OCI-LY3 (cell line): ENCODE measurements at regions not wholly inside any gene's neighbourhood (a gene's known extent, or its start where the extent isn't known, plus 50 kb on each side); places are given as distances from the start of the nearest gene placed in this dataset.

Experiments used
- H2AFZ ChIP-seq: fragments of 200-600, 300-600 bp; shearing (Covaris generic); 2 replicates; pipeline ENCODE4 v1.6.0; 2014; ENCODE audit warnings: antibody characterized with exemption, low read depth, low read length
- H3K27ac ChIP-seq: fragments of 200-600, 300-600 bp; sonication (generic); 2 replicates; pipeline ENCODE4 v1.5.1; 2014; ENCODE audit warnings: mild to moderate bottlenecking, low read length, moderate library complexity, mixed read lengths
- H3K27me3 ChIP-seq: fragments of 200-600, 300-600 bp; sonication (generic); 2 replicates; pipeline ENCODE4 v1.6.1; 2014; ENCODE audit warnings: low read depth, low read length, mixed read lengths
- H3K36me3 ChIP-seq: fragments of 200-600, 300-600 bp; sonication (generic); replicated peaks from 2 replicates; pipeline ENCODE3; 2014; ENCODE audit warnings: low read depth, low read length, mixed read lengths
- H3K4me1 ChIP-seq: fragments of 300-600, 200-600 bp; sonication (generic); 2 replicates; pipeline ENCODE4 v1.6.1; 2014; ENCODE audit warnings: low read length, mixed read lengths
- H3K4me2 ChIP-seq: fragments of 200-600, 300-600 bp; sonication (generic); 2 replicates; pipeline ENCODE4 v1.6.1; 2014; ENCODE audit warnings: low read length, mixed read lengths
- H3K4me3 ChIP-seq: fragments of 300-600, 200-600 bp; sonication (generic); 2 replicates; pipeline ENCODE4 v1.5.1; 2014; ENCODE audit warnings: antibody characterized with exemption, mild to moderate bottlenecking, low read length, moderate library complexity
- H3K79me2 ChIP-seq: fragments of 300-600, 200-600 bp; shearing (Covaris generic); 2 replicates; pipeline ENCODE4 v1.6.1; 2014; ENCODE audit warnings: mild to moderate bottlenecking, low read length, mixed read lengths
- H3K9ac ChIP-seq: fragments of 300-600, 200-600 bp; shearing (Covaris generic); 2 replicates; pipeline ENCODE4 v1.6.0; 2014; ENCODE audit warnings: mild to moderate bottlenecking, low read length, moderate library complexity
- H3K9me3 ChIP-seq: fragments of 200-600, 300-600 bp; shearing (Covaris generic); 2 replicates; pipeline ENCODE4 v1.6.1; 2014; ENCODE audit warnings: low read length, mixed read lengths; ENCODE audit not compliant: insufficient read depth
- H4K20me1 ChIP-seq: fragments of 200-600, 300-600 bp; sonication (generic); 2 replicates; pipeline ENCODE4 v1.6.1; 2016; ENCODE audit warnings: low read length, mixed read lengths; ENCODE audit not compliant: insufficient read depth
- EZH2phosphoT487 ChIP-seq: fragments of 200-600 bp; shearing (Covaris generic); IDR thresholded peaks from 2 replicates; pipeline ENCODE4 v1.6.1; 2018; ENCODE audit warnings: antibody characterized with exemption, mixed run types, low read depth
- TF ChIP-seq, protein P1 (sequence below): fragments of 200-600, 300-600 bp; sonication (generic); IDR thresholded peaks from 2 replicates; pipeline ENCODE4 v1.5.1; 2014; ENCODE audit warnings: antibody characterized with exemption, low read length, low read depth

DNA sequence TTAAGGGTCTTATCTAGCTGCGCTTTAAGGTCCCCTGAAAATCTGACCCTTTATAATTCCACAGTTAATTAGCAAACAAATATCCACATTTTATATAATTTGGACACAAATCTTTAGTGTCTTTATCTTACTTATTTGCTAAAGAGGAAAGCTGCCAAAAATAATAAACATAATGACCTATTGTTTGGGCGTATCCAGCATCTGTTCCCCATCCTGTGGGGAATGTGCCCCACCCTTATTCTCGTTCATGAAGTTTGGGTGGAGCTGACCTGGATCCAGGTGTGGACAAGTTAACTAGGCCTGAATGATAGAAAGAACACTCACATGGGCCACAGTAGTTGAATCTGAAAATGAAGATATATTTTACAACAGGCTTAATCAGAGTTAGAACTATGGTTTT lies 218.3 kb downstream of the CRPPA start:
- no peak overlapping the region for H3K27ac ChIP-seq

DNA sequence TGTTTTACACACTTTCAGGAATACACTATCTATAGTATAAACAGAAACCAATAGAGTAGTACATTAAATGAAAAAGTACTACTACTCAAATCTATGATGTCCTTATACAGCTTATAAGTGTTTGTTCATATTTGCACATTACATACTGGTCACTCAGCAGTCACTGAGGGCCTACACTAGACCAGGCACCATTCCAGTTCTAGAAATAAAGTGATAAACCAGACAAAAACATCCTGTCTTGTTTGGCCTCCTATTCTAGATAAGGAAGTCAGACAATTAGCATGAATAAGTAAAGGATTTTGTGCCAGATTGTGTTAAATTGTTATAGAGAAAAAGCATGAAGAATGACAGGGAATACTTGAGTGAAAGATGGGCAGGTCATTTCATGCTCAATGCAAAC lies 219.0 kb downstream of the CRPPA start:
- Histone ChIP-seq H3K79me2 (no peaks in the 10 kb centered on the region), H3K4me3 (no peak overlapping the region), H3K4me2 (no peak overlapping the region), H3K9me3 (no peaks in the 10 kb centered on the region), H2AFZ (no peak overlapping the region), H3K9ac (no peak overlapping the region), H3K4me1 (peaks cover 12% of the 10 kb centered on the region), H4K20me1 (no peaks in the 10 kb centered on the region), H3K36me3 (no peaks in the 10 kb centered on the region), H3K27me3 (no peaks in the 10 kb centered on the region), H3K27ac (no peak overlapping the region)
- no peak for TF ChIP-seq EZH2phosphoT487
- TF ChIP-seq, protein P1, sequence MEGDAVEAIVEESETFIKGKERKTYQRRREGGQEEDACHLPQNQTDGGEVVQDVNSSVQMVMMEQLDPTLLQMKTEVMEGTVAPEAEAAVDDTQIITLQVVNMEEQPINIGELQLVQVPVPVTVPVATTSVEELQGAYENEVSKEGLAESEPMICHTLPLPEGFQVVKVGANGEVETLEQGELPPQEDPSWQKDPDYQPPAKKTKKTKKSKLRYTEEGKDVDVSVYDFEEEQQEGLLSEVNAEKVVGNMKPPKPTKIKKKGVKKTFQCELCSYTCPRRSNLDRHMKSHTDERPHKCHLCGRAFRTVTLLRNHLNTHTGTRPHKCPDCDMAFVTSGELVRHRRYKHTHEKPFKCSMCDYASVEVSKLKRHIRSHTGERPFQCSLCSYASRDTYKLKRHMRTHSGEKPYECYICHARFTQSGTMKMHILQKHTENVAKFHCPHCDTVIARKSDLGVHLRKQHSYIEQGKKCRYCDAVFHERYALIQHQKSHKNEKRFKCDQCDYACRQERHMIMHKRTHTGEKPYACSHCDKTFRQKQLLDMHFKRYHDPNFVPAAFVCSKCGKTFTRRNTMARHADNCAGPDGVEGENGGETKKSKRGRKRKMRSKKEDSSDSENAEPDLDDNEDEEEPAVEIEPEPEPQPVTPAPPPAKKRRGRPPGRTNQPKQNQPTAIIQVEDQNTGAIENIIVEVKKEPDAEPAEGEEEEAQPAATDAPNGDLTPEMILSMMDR: no peak

More for the DNA sequence above, 218.3 kb downstream of the CRPPA start:
- Histone ChIP-seq H3K9me3 (no peaks in the 10 kb centered on the region), H2AFZ (no peak overlapping the region), H3K36me3 (no peaks in the 10 kb centered on the region), H3K27me3 (no peaks in the 10 kb centered on the region), H3K9ac (no peak overlapping the region), H3K4me1 (peaks cover 13% of the 10 kb centered on the region), H4K20me1 (no peaks in the 10 kb centered on the region), H3K4me3 (no peak overlapping the region), H3K4me2 (no peak overlapping the region), H3K79me2 (no peaks in the 10 kb centered on the region)
- no peak for TF ChIP-seq EZH2phosphoT487
- TF ChIP-seq, protein P1: no peak

DNA sequence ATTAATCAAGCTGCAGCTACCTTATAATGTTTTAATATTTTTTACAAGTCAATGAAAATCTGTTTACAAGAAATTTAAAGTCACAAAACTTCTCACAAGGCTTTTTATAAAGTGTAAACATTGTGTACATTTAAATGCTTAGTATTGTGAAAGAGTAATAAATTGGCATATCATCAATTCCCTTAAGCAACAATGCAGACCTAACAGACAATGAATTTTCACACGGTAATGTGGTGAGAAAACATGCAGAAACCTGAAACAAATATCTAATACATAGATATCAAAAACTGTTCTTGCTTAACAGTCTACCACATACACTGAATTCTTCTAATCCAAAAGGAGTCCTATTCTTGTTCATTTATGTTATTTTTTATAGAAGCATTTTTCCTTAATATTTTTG lies 220.7 kb downstream of the CRPPA start:
- Histone ChIP-seq H3K27me3 (no peaks in the 10 kb centered on the region), H3K4me1 (no peaks in the 10 kb centered on the region), H2AFZ (no peak overlapping the region), H4K20me1 (no peaks in the 10 kb centered on the region), H3K9me3 (no peaks in the 10 kb centered on the region), H3K9ac (no peak overlapping the region), H3K4me3 (no peak overlapping the region), H3K36me3 (no peaks in the 10 kb centered on the region), H3K27ac (no peak overlapping the region), H3K79me2 (no peaks in the 10 kb centered on the region), H3K4me2 (no peak overlapping the region)
- TF ChIP-seq, protein P1: no peak
- no peak for TF ChIP-seq EZH2phosphoT487

DNA sequence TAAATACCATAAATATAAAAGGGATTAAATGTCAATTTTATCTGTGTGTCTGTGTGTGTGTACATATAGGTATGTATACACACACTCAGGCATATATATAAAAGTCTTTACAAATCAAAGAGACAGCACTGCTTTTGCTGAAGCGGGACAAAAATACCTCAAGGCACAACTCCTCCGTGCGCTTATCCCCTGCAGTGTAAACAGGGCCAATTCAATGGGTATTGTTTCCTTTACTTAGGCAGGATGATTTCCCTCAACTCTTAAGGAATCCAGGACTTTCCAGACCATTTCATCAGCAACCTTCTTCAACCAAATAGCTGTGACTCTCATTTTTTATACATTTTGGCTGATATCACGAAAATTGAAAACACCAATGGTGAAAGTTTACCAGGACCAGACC lies 227.7 kb downstream of the CRPPA start:
- H3K4me3 ChIP-seq: no peak overlapping the region
- TF ChIP-seq EZH2phosphoT487: no peak
- TF ChIP-seq, protein P1: no peak

More for the DNA sequence above, 227.7 kb downstream of the CRPPA start:
- H3K9me3 ChIP-seq: no peaks in the 10 kb centered on the region
- no peak overlapping the region for H3K27ac ChIP-seq
- no peaks in the 10 kb centered on the region for H3K36me3 ChIP-seq
- H3K79me2 ChIP-seq: no peaks in the 10 kb centered on the region
- no peaks in the 10 kb centered on the region for H3K4me1 ChIP-seq
- H3K27me3 ChIP-seq: no peaks in the 10 kb centered on the region
- no peak overlapping the region for H3K4me2 ChIP-seq
- no peaks in the 10 kb centered on the region for H4K20me1 ChIP-seq
- H2AFZ ChIP-seq: no peak overlapping the region
- no peak overlapping the region for H3K9ac ChIP-seq
